HL-60 (cell line): ENCODE measurements at regions not wholly inside any gene's neighbourhood (a gene's known extent, or its start where the extent isn't known, plus 50 kb on each side); places are given as distances from the start of the nearest gene placed in this dataset.

Experiments used
- CTCF ChIP-seq: IDR thresholded peaks from one replicate; pipeline ENCODE4 v1.5.1; 2011; ENCODE audit warnings: low read length, control low read depth, inconsistent platforms; ENCODE audit not compliant: insufficient read depth
- GABPA ChIP-seq: IDR thresholded peaks from 2 replicates; pipeline ENCODE4 v1.6.1; 2012; ENCODE audit warnings: low read depth
- POLR2AphosphoS5 ChIP-seq: IDR thresholded peaks from 2 replicates; pipeline ENCODE4 v1.6.1; 2012; ENCODE audit warnings: low read depth

GRCh38 chr10:108789336-108789735 is 1134.0 kb downstream of the XPNPEP1 start:
- TF ChIP-seq CTCF (no peak), POLR2AphosphoS5 (no peak), GABPA (no peak)
